ENCODE measurements at regions not wholly inside any gene's neighbourhood (a gene's known extent, or its start where the extent isn't known, plus 50 kb on each side); places are given as distances from the start of the nearest gene placed in this dataset.
A peak's percentile ranks its signal among the peaks of the same experiment; 100 is the strongest.

GRCh38 chr1:209431813-209432442 lies 151.6 kb upstream of the CAMK1G start:
- TF ChIP-seq, protein P1, sequence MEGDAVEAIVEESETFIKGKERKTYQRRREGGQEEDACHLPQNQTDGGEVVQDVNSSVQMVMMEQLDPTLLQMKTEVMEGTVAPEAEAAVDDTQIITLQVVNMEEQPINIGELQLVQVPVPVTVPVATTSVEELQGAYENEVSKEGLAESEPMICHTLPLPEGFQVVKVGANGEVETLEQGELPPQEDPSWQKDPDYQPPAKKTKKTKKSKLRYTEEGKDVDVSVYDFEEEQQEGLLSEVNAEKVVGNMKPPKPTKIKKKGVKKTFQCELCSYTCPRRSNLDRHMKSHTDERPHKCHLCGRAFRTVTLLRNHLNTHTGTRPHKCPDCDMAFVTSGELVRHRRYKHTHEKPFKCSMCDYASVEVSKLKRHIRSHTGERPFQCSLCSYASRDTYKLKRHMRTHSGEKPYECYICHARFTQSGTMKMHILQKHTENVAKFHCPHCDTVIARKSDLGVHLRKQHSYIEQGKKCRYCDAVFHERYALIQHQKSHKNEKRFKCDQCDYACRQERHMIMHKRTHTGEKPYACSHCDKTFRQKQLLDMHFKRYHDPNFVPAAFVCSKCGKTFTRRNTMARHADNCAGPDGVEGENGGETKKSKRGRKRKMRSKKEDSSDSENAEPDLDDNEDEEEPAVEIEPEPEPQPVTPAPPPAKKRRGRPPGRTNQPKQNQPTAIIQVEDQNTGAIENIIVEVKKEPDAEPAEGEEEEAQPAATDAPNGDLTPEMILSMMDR (IDR thresholded peaks at IDR 0.05; ENCODE audit: insufficient read depth, low read depth, low read length) = no peak
- no peak for TF ChIP-seq EZH2 (IDR thresholded peaks at IDR 0.05; ENCODE audit: insufficient read depth, low read length)
- Histone ChIP-seq H3K4me1 (ENCODE audit: insufficient read depth, low read length) (peaks cover 4% of the 10 kb centered on the region), H4K20me1 (ENCODE audit: insufficient read depth, low read length) (no peaks in the 10 kb centered on the region), H3K9ac (ENCODE audit: low read length) (no peak overlapping the region), H3K79me2 (ENCODE audit: insufficient read depth, low read length) (no peaks in the 10 kb centered on the region), H3K27ac (ENCODE audit: low read depth, low read length) (no peak overlapping the region), H3K9me3 (ENCODE audit: insufficient read depth, low read depth, low read length) (no peaks in the 10 kb centered on the region), H3K4me2 (ENCODE audit: low read length) (no peak overlapping the region), H3K27me3 (ENCODE audit: insufficient read depth, low read length) (no peaks in the 10 kb centered on the region), H3K36me3 (ENCODE audit: insufficient read depth, low read length) (no peaks in the 10 kb centered on the region), H3K4me3 (ENCODE audit: insufficient read depth, low read depth, low read length) (no peak overlapping the region), H2AFZ (ENCODE audit: low read depth, low read length) (no peak overlapping the region)
- peaks cover 9% of the 10 kb centered on the region for H3K27me3 Mint-ChIP-seq (ENCODE audit: low read depth, unreplicated experiment)
- H3K27ac Mint-ChIP-seq (ENCODE audit: unreplicated experiment) = no peak overlapping the region
- no peaks in the 10 kb centered on the region for H3K36me3 Mint-ChIP-seq (ENCODE audit: low read depth, unreplicated experiment)
- DNase-seq (ENCODE audit: low read depth) = no peak
- H3K4me1 Mint-ChIP-seq (ENCODE audit: low read depth, unreplicated experiment) = peaks cover 27% of the 10 kb centered on the region
- peaks cover 2% of the 10 kb centered on the region for H3K9me3 Mint-ChIP-seq (ENCODE audit: unreplicated experiment)
- FAIRE-seq = no peak
- H3K4me3 Mint-ChIP-seq (ENCODE audit: unreplicated experiment) = peak overlapping the region; percentile 37

- DNase-seq (ENCODE audit: low read depth) (no peak), FAIRE-seq (no peak)
- Histone ChIP-seq H3K9me3 (ENCODE audit: insufficient read depth, low read depth, low read length) (no peaks in the 10 kb centered on the region), H3K4me3 (ENCODE audit: insufficient read depth, low read depth, low read length) (no peak overlapping the region), H3K9ac (ENCODE audit: low read length) (no peak overlapping the region), H2AFZ (ENCODE audit: low read depth, low read length) (no peak overlapping the region), H3K79me2 (ENCODE audit: insufficient read depth, low read length) (no peaks in the 10 kb centered on the region), H3K36me3 (ENCODE audit: insufficient read depth, low read length) (no peaks in the 10 kb centered on the region), H3K27ac (ENCODE audit: low read depth, low read length) (no peak overlapping the region), H3K27me3 (ENCODE audit: insufficient read depth, low read length) (no peaks in the 10 kb centered on the region), H3K4me1 (ENCODE audit: insufficient read depth, low read length) (peaks cover 4% of the 10 kb centered on the region), H4K20me1 (ENCODE audit: insufficient read depth, low read length) (no peaks in the 10 kb centered on the region), H3K4me2 (ENCODE audit: low read length) (no peak overlapping the region)
- Mint-ChIP-seq H3K4me3 (ENCODE audit: unreplicated experiment) (no peak overlapping the region), H3K9me3 (ENCODE audit: unreplicated experiment) (peaks cover 2% of the 10 kb centered on the region), H3K27ac (ENCODE audit: unreplicated experiment) (no peak overlapping the region), H3K4me1 (ENCODE audit: low read depth, unreplicated experiment) (peaks cover 27% of the 10 kb centered on the region), H3K27me3 (ENCODE audit: low read depth, unreplicated experiment) (peaks cover 9% of the 10 kb centered on the region), H3K36me3 (ENCODE audit: low read depth, unreplicated experiment) (no peaks in the 10 kb centered on the region)
- TF ChIP-seq, protein P1 (IDR thresholded peaks at IDR 0.05; ENCODE audit: insufficient read depth, low read depth, low read length) = no peak
- TF ChIP-seq EZH2 (IDR thresholded peaks at IDR 0.05; ENCODE audit: insufficient read depth, low read length) = no peak
Measured at GRCh38 chr1:209432443-209432825, 151.1 kb upstream of the CAMK1G start.

- H3K79me2 ChIP-seq (ENCODE audit: insufficient read depth, low read length) = no peaks in the 10 kb centered on the region
- no peaks in the 10 kb centered on the region for H4K20me1 ChIP-seq (ENCODE audit: insufficient read depth, low read length)
- no peak overlapping the region for H3K4me2 ChIP-seq (ENCODE audit: low read length)
- H3K4me1 ChIP-seq (ENCODE audit: insufficient read depth, low read length) = peaks cover 4% of the 10 kb centered on the region
- no peak overlapping the region for H3K27ac ChIP-seq (ENCODE audit: low read depth, low read length)
- H3K4me3 ChIP-seq (ENCODE audit: insufficient read depth, low read depth, low read length) = no peak overlapping the region
- H3K9me3 ChIP-seq (ENCODE audit: insufficient read depth, low read depth, low read length) = no peaks in the 10 kb centered on the region
- DNase-seq (ENCODE audit: low read depth) (peak; percentile 22), FAIRE-seq (no peak)
- Mint-ChIP-seq H3K4me3 (ENCODE audit: unreplicated experiment) (no peak overlapping the region), H3K36me3 (ENCODE audit: low read depth, unreplicated experiment) (no peaks in the 10 kb centered on the region), H3K27me3 (ENCODE audit: low read depth, unreplicated experiment) (peaks cover 7% of the 10 kb centered on the region), H3K27ac (ENCODE audit: unreplicated experiment) (peak overlapping the region; percentile 79), H3K4me1 (ENCODE audit: low read depth, unreplicated experiment) (peaks cover 27% of the 10 kb centered on the region), H3K9me3 (ENCODE audit: unreplicated experiment) (peaks cover 2% of the 10 kb centered on the region)
- TF ChIP-seq EZH2 (IDR thresholded peaks at IDR 0.05; ENCODE audit: insufficient read depth, low read length) = no peak
- TF ChIP-seq, protein P1 (IDR thresholded peaks at IDR 0.05; ENCODE audit: insufficient read depth, low read depth, low read length) = no peak
- no peak overlapping the region for H3K9ac ChIP-seq (ENCODE audit: low read length)
- no peaks in the 10 kb centered on the region for H3K36me3 ChIP-seq (ENCODE audit: insufficient read depth, low read length)
- no peaks in the 10 kb centered on the region for H3K27me3 ChIP-seq (ENCODE audit: insufficient read depth, low read length)
- peak overlapping the region; percentile 1 for H2AFZ ChIP-seq (ENCODE audit: low read depth, low read length)
Measured at GRCh38 chr1:209433649-209434031, 149.9 kb upstream of the CAMK1G start.
